NCI-H345 treated with DMSO at 0.1 percent for 48 hours (cell line): ENCODE measurements at regions not wholly inside any gene's neighbourhood (a gene's known extent, or its start where the extent isn't known, plus 50 kb on each side); places are given as distances from the start of the nearest gene placed in this dataset.

Experiments used
- DNase-seq: peaks from one replicate; lab custom pipeline; 2025; ENCODE audit not compliant: unreplicated experiment; lab: John Stamatoyannopoulos, UW

DNA sequence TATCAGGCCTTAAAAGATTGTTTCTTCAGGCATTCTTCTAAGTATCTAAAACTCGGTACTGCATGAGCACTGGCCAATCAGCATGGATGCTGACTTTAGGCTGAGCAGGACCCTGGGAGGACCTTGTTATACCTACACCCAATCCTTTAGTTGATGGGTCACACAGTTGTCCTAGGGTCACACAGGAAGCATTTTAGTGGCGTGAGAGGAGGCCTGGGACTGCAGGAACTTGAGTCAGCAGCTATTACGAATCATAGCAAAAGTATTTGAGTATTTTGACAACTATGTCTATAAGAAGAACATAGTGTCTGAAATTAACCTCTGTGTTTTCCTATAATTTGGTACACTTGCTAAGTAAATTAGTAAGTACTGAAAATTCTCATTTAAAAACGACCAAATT is 741.4 kb downstream of the HACE1 start:
- DNase-seq, result no peak

- DNase-seq, result no peak
Observed at GRCh38 chr6:104109806-104110205, 749.9 kb downstream of the HACE1 start.

GRCh38 chr6:104108634-104109033 is 751.1 kb downstream of the HACE1 start:
- DNase-seq, result no peak

DNA sequence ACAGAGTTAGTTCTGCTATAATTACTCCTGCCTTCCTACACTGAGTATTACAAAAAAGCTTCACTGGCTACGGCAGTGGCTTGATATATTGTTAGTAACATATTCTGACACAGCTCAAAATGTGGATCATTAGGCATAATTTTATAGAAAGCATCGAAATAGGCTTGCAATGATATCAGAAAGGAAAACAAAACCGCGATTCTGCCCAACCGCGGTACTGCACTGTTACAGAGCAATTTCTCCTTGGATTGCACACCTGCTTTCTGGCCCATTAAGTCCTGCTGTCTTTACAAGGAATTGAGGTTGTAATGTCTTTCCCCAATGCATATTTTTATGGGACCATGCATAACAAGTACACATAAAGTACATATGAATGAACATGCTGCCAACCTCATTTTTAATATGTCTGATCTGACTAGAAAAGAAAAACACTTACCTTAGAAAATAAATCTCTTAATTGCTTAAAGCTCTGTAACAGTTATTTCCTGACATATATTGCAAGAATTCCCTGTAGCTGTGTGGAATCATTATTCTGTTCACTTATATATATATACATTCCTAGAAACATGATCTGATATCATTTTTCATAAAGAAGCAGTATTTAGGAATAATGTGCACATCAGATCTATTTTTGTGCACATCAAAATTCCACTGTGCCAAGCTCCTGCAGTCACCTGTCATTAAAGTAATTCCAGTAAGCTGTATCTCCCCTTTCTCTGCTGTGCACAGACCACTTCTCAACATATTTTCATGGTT is 763.9 kb downstream of the HACE1 start:
- no peak for DNase-seq

DNA sequence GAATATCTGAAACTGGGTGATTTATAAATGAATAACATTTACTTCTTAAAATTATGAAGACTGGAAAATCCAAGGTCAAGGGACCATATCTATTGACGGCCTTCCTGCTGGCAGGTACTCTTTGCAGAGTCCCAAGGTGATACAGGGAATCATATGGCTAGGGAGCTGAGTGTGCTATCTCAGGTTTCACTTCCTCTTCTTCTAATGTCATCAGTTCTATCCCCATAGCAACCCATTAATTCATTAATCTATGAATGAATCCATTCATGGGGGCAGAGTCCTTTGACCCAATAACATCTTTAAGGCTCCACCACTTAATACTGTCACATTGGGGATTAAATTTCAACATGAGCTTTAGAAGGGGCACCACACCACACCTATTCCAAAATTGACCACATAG is 772.0 kb downstream of the HACE1 start:
- DNase-seq, result no peak

DNA sequence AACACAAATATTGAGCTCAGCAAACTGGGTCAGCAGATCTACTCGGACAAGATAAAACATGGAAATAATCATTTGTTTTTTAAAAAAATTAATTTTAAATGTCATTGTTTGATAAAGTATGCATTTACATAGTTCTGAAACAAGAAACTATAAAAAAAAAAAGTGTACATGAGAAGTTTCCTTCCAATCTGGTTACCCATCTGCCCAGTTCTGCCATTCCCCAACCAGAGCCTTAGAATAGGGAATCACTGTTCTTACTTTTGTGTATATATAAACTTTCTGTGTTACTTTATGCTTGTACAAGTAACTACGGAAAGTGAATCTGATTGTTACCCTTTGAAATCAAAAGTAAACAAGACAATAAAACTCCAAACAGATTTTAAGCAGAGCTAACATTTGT is 791.4 kb downstream of the HACE1 start:
- no peak for DNase-seq

DNA sequence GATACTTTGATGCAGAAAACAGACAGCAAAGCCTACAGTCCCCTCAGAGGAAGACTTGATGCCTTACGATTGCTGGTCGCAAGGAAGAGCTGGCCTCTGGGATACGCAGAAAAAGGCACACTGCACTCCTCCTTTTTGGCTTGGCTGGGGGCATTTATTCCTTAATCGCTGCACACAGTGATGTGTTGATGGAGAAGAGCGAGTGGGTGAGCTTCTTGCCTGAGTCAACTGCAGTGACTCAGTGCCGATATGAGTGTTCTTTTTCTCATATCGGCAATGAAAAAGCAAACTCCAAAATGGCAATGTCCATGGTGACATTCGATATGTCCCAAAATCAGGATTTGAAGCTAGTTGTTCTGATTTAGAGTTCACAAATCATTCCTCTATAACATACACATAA is 794.8 kb downstream of the HACE1 start:
- DNase-seq, result no peak

DNA sequence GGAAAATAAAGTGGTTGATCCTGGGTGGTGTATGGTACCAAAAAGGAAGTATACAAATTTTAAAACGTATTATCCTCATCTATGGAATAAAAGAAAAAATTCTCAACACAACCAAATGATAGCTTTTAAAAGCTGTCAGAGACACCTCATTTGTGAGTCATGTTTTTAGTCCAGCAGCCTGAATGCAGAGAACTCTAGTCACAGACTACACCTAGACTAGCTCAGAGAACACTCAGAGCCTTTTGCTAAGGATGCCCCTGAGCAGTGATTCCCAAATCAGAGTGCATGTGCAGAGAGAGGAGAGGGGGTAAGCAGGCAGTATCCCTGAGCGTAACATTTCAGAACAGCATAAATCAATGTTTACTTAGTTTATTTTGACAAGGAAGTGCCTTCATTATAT is 809.3 kb downstream of the HACE1 start:
- no peak for DNase-seq

DNA sequence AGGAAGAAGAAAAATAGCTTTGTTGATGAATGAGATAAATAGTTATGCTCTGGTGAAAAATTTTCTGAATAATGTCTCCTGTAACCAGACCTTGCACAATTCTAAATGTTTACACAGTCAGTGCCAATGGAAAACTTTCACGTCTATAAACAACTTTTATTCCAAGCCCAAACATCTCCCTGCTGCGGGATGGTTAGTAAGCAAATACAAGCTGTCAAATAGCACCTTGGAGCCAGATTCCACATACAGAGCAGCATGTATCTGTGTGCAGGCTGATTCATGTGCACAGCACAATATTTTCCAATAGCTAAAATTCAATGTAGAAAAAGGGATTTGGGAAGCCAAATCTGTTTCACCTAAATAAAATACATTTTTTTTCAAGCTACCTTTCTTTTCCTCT is 813.3 kb downstream of the HACE1 start:
- DNase-seq, result no peak

DNA sequence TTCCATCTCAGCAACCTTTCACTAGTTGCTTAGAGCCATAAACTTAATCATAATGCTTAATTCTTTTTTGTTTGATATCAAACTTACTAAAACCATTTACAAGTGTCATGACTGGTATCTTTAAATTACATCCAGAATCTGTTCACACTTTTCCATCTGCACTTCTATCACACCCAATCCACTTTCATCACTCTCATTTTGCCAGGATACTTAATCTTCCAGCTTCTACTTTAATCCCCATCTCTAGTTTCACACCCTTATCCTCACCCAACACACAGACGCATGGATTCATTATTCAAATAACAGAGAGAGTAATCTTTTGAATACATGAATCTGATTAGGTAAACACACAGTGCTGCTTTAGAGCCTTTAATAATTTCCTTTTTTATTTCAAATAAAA is 828.4 kb downstream of the HACE1 start:
- DNase-seq, result no peak

DNA sequence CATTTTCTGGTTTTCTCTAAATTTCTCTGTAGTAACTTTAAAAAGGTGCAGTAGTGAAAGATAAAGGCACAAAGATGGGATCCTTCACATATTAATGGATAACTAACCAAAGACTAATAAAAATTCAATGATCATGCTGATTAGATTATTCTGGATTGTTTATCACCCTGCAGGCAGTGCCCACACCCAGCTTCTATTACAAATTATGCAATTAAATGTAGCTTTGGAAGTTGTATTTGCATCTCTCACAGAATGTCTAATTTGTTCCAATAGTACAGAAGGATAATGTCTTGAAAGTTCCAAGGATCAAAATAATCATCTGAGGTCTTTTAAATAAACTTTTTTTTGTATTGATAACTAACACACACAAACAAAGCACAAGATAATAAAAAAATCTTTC is 837.6 kb downstream of the HACE1 start:
- DNase-seq, result no peak

GRCh38 chr6:104019075-104019753 is 840.5 kb downstream of the HACE1 start:
- no peak for DNase-seq

- no peak for DNase-seq
Observed at GRCh38 chr6:104017410-104018381, 842.0 kb downstream of the HACE1 start.

DNA sequence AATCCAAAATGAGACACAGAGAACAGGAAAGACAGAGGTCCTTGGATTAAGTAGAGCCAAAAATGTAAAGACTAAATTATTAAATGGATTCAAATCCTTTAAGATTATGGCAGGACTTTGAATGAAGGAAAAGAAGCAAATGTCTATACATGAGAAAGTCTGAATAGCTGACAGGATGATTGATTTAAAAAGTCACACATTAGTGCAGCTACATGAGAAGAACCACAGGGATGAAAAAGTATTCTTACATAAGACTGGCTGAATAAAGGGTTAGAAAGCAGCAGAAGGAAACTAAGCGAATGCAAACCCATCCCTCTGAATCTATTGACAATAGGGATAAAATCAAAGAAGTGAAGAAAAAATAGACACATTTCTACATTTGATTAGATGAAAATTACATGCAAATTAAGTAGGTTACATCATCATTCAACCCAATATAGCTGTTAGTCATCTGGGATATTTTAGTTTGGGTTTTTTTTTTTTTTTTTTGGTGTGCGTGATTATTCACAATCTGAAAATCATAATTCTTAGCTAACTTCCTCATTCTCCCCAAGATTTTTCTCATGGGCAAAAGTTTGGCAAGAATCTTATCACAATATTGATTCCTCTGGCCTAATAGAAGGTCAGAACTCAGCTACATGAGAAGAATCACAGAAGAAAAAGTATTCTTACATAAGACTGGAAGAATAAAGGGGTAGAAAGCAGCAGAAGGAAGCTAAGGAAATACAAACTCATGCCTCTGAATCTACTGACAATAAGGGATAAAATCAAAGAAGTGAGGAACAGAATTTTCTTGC is 845.4 kb downstream of the HACE1 start:
- no peak for DNase-seq

DNA sequence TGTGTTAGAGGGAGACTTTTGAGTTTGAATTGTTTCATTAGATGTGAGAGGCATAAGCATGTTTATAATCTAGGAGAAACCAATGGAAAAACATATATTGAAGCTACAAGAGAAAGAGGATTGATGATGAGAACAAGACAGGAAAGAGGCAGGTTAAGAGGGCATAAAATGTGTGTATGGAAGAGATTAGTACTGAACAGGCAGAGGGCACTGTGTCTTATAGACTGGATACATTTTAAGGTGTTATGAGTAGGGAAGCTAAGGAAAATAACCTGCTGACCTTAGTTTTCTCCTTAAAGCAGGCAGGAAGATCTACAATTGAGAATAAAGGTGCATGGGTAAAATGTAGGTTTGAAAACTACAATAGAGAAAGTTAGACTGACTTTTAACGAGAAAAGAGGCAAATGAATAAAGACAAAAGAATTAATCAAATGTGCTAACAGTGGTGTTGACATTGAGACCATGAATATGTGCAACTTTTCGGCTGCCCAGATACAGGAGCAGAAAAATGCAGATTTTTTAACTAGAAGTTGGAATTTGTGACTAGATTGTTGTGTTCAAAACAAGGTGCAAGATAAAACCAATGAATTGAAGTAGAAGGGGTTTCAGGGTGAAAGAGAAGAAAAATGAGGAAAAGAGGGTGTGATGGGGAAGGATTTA is 846.3 kb downstream of the HACE1 start:
- DNase-seq, result no peak

GRCh38 chr6:104010897-104011296 is 848.8 kb downstream of the HACE1 start:
- no peak for DNase-seq

- DNase-seq, result no peak
Observed at GRCh38 chr6:104003803-104004516, 855.8 kb downstream of the HACE1 start.

GRCh38 chr6:103995571-103995970 is 864.1 kb downstream of the HACE1 start:
- no peak for DNase-seq

DNA sequence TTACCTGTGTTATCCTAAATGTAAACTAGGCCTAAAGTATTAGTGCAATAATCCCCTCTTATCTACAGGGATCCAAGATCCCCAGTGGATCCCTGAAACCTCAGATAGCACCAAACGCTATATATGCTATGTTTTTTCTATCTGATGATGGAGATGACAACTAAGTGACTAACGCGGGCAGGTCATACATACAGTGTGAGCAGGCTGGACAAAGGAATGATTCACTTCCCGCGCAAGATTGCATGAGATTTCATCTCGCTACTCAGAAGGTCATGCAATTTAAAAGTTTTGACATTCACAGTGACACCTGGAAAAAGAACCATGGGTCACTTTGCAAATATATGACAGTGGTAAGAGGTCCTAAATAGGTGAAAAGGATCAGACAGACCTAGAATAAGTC is 875.9 kb downstream of the HACE1 start:
- no peak for DNase-seq

GRCh38 chr6:103983011-103983410 is 876.7 kb downstream of the HACE1 start:
- no peak for DNase-seq
